ENCODE measurements at regions not wholly inside any gene's neighbourhood (a gene's known extent, or its start where the extent isn't known, plus 50 kb on each side); places are given as distances from the start of the nearest gene placed in this dataset.

- TF ChIP-seq CHD7 (IDR thresholded peaks at IDR 0.05; ENCODE audit: insufficient replicate concordance, low read length) = no peak
- TF ChIP-seq TEAD4 (IDR thresholded peaks at IDR 0.05; ENCODE audit: low read depth, low read length) = peak; percentile 54; the same call in 1 of the 2 replicates
- no peak for TF ChIP-seq KDM4A (IDR thresholded peaks at IDR 0.05; ENCODE audit: low read depth, low read length, severe bottlenecking)
- TF ChIP-seq CBX8 (IDR thresholded peaks at IDR 0.05; ENCODE audit: borderline replicate concordance, low read depth, low read length) = no peak
- TF ChIP-seq CREB1 (IDR thresholded peaks at IDR 0.05) = no peak
- no peak for TF ChIP-seq TCF12 (IDR thresholded peaks at IDR 0.05; ENCODE audit: low read depth, low read length)
- no peak for TF ChIP-seq RXRA (IDR thresholded peaks at IDR 0.05; ENCODE audit: insufficient read depth, low read depth, low read length)
- TF ChIP-seq, protein P1, sequence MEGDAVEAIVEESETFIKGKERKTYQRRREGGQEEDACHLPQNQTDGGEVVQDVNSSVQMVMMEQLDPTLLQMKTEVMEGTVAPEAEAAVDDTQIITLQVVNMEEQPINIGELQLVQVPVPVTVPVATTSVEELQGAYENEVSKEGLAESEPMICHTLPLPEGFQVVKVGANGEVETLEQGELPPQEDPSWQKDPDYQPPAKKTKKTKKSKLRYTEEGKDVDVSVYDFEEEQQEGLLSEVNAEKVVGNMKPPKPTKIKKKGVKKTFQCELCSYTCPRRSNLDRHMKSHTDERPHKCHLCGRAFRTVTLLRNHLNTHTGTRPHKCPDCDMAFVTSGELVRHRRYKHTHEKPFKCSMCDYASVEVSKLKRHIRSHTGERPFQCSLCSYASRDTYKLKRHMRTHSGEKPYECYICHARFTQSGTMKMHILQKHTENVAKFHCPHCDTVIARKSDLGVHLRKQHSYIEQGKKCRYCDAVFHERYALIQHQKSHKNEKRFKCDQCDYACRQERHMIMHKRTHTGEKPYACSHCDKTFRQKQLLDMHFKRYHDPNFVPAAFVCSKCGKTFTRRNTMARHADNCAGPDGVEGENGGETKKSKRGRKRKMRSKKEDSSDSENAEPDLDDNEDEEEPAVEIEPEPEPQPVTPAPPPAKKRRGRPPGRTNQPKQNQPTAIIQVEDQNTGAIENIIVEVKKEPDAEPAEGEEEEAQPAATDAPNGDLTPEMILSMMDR (IDR thresholded peaks at IDR 0.05; ENCODE audit: control extremely low read depth in 1 of 3, insufficient read depth in 1 of 3, low read depth in 1 of 3, low read length in 3 of 3) = peak in 1 of 3 experiments; percentile 21; a peak in 1 of 4 replicates
Measured at GRCh38 chr9:106143781-106144180, 449.4 kb downstream of the TMEM38B start (continued).

Measured in H1 (cell line).